ENCODE measurements at regions not wholly inside any gene's neighbourhood (a gene's known extent, or its start where the extent isn't known, plus 50 kb on each side); places are given as distances from the start of the nearest gene placed in this dataset.

DNA sequence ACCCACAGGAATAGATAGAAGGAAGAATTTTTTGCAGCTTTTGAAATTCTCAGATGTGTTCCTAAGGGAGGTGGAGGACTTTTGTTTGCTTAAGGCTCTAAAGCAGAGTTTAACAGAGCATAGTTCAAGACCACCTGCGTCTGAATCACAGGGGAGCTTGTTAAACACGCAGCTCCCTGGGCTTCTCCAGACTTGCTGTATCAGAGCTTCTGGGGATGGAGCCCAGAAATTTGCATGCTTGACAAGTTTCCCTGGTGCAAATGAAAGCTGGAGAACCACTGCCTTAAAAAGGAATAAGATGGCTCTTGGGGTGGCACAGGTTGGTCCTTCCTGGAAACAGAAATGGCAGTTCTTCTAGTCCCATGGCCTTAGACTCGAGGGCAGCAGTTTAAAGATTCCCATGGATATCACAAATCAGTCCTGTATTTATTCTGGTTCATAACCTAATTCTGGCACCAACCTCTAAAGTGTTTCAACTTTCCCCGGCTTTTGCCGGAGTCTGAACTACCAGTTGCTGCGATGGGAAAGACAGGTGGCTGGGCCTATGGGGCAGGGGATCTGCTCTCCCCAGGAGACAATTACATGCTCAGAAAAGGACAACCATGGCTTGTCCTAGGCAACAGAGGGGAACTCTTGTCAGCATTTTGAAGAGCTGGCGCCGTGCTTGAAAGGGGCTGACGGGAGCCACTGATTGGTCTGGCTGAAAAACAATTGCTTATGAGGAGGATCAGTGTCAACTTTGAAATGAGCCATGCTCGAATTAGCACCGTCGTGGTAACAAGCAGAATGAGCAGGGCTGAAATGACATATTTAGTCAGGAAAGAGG lies 599.6 kb downstream of the CCDC171 start:
- H3K27ac ChIP-seq, result no peak overlapping the region
- no peak for DNase-seq
- H3K9me3 ChIP-seq, result no peaks in the 10 kb centered on the region
- TF ChIP-seq POLR2A (IDR thresholded peaks at IDR 0.05), result no peak
- TF ChIP-seq, protein P1, sequence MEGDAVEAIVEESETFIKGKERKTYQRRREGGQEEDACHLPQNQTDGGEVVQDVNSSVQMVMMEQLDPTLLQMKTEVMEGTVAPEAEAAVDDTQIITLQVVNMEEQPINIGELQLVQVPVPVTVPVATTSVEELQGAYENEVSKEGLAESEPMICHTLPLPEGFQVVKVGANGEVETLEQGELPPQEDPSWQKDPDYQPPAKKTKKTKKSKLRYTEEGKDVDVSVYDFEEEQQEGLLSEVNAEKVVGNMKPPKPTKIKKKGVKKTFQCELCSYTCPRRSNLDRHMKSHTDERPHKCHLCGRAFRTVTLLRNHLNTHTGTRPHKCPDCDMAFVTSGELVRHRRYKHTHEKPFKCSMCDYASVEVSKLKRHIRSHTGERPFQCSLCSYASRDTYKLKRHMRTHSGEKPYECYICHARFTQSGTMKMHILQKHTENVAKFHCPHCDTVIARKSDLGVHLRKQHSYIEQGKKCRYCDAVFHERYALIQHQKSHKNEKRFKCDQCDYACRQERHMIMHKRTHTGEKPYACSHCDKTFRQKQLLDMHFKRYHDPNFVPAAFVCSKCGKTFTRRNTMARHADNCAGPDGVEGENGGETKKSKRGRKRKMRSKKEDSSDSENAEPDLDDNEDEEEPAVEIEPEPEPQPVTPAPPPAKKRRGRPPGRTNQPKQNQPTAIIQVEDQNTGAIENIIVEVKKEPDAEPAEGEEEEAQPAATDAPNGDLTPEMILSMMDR (IDR thresholded peaks at IDR 0.05), result no peak
- intact Hi-C loops (cut with DNase I), result no loop called here
- no peak for ATAC-seq
- WGBS (ENCODE audit: insufficient coverage, low coverage, low lambda C conversion rate, missing lambda C conversion rate), result 62% methylated on average over 11 of the region's 12 CpGs
- peaks cover 0 to 4% (median 0%) of the 10 kb centered on the region in 4 donors for H3K4me1 ChIP-seq
- no peaks in the 10 kb centered on the region for H3K27me3 ChIP-seq
- no peak overlapping the region for H3K4me3 ChIP-seq
- H3K36me3 ChIP-seq, result no peaks in the 10 kb centered on the region

DNA sequence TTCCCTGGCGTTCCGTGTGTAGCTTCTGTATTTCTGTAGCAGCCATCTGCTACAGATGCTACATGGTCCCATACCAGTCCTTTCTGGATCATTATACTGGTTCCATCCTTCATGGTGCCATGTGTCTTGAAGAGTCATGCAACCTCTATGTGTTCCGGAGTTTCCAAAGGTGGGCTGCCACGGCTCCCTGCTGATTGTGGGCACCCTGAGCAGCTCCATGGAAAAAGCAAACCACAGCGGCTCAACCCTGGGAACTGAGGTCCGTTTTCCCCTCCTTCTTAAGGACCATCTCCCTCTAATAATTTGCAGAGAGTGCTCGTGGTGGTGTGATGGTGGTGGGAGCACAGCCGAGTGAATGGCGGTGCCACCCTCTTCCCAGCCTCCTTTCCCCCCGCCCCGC lies 600.4 kb downstream of the CCDC171 start:
- ATAC-seq, result no peak
- WGBS (ENCODE audit: insufficient coverage, low coverage, low lambda C conversion rate, missing lambda C conversion rate), result 79% methylated on average over 7 of the region's 11 CpGs
- Histone ChIP-seq H3K27ac (no peak overlapping the region), H3K27me3 (no peaks in the 10 kb centered on the region), H3K9me3 (no peaks in the 10 kb centered on the region), H3K4me1 (peaks cover 0 to 4% (median 0%) of the 10 kb centered on the region in 4 donors), H3K36me3 (no peaks in the 10 kb centered on the region), H3K4me3 (no peak overlapping the region)
- DNase-seq, result no peak
- intact Hi-C loops (cut with DNase I), result no loop called here
- TF ChIP-seq, protein P1 (IDR thresholded peaks at IDR 0.05), result no peak

DNA sequence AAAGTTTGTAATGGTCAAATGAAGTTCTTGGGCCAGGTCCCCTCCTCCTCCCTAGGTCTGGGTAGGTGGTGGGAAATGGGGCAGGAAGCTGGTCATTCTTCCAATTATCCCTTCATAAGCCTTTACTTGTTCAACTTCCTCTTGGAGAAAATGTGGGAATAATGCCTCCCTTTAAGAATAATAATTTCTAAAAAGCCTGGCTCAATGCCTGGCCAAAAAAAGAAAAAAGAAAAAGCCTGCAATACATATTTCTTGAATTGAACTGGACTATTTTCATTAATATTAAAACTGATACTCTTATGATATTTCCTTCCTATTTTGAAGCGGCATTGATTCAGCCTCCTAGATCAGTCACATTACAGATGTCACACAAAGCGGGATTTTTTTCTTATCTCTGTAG lies 600.9 kb downstream of the CCDC171 start:
- Histone ChIP-seq H3K27ac (no peak overlapping the region), H3K27me3 (no peaks in the 10 kb centered on the region)

DNA sequence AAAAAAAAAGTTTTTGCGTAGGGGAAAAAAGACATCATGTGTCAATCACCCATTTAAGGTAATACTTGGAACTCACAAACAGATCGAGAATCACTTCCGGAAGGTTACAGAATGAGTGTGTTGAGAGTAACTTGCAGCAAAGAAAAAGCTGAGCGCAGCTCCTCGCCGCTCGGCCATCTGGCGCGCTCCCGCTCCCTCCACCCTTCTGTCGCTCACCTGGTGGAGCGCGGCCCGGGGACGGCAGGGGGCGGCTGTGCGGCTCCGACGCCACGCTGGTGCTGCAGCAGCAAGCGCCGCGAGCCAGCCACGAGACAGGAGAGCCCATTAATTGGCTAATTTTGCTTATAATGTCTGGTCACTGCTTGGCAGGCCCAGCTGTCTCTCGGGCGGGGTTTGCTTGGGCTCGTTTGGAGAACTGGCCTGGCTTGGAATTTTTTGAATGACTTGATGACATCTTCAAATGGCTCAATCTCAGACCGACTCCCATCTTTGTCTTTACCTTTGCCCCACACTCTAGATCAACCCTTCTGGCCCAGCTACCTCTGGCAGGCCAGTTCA lies 601.8 kb downstream of the CCDC171 start:
- Histone ChIP-seq H3K9me3 (no peaks in the 10 kb centered on the region), H3K36me3 (no peaks in the 10 kb centered on the region), H3K27ac (no peak overlapping the region), H3K4me1 (peaks cover 0 to 4% (median 0%) of the 10 kb centered on the region in 4 donors), H3K27me3 (no peaks in the 10 kb centered on the region), H3K4me3 (no peak overlapping the region)
- 10% methylated on average over 8 of the region's 28 CpGs for WGBS (ENCODE audit: insufficient coverage, low coverage, low lambda C conversion rate, missing lambda C conversion rate)
- ATAC-seq, result peak; percentile 38 to 72 (median 48)
- TF ChIP-seq, protein P1 (IDR thresholded peaks at IDR 0.05), result peak in 3 of 4 donors; percentile 16 to 28 (median 26)
- TF ChIP-seq POLR2A (IDR thresholded peaks at IDR 0.05), result no peak
- intact Hi-C loops (cut with DNase I), result no loop called here
- DNase-seq, result peak in 1 of 3 donors; percentile 48

More for the DNA sequence above, 600.9 kb downstream of the CCDC171 start:
- WGBS (ENCODE audit: insufficient coverage, low coverage, low lambda C conversion rate, missing lambda C conversion rate), result 44% methylated on average over 1 of the region's 2 CpGs
- H3K9me3 ChIP-seq, result no peaks in the 10 kb centered on the region
- intact Hi-C loops (cut with DNase I), result no loop called here
- H3K4me1 ChIP-seq, result peaks cover 0 to 4% (median 0%) of the 10 kb centered on the region in 4 donors
- DNase-seq (no peak), ATAC-seq (no peak)
- TF ChIP-seq, protein P1 (IDR thresholded peaks at IDR 0.05), result no peak
- no peak for TF ChIP-seq POLR2A (IDR thresholded peaks at IDR 0.05)
- no peaks in the 10 kb centered on the region for H3K36me3 ChIP-seq
- no peak overlapping the region for H3K4me3 ChIP-seq

Measured in right lobe of liver (tissue), 6 donors.